CD1c-positive myeloid dendritic cell (primary cell): ENCODE measurements at regions not wholly inside any gene's neighbourhood (a gene's known extent, or its start where the extent isn't known, plus 50 kb on each side); places are given as distances from the start of the nearest gene placed in this dataset.
"Not testable (repeated sequence)": the region's sequence is repeated elsewhere in the genome, so short reads cannot be mapped to it uniquely, and the experiment has no call there.

Experiments used
- DNase-seq: peaks from one replicate; pipeline ENCODE4 v3.0.0-alpha.2; 2016; ENCODE audit errors: extremely low spot score

- DNase-seq, result no peak
These were observed 125.1 kb upstream of the CLINT1 start for GRCh38 chr5:157983906-157984551.

GRCh38 chr5:157978061-157978460 lies 119.1 kb upstream of the CLINT1 start:
- DNase-seq, result no peak

- no peak for DNase-seq
These were observed 117.5 kb upstream of the CLINT1 start for GRCh38 chr5:157976429-157976828.

- DNase-seq, result no peak
These were observed 113.6 kb upstream of the CLINT1 start for GRCh38 chr5:157972579-157972978.

- no peak for DNase-seq
These were observed 112.7 kb upstream of the CLINT1 start for GRCh38 chr5:157971571-157972216.

GRCh38 chr5:157968570-157968969 lies 109.6 kb upstream of the CLINT1 start:
- DNase-seq, result not testable (repeated sequence)

- DNase-seq, result no peak
These were observed 107.0 kb upstream of the CLINT1 start for GRCh38 chr5:157965989-157966388.

GRCh38 chr5:157965040-157965678 lies 106.2 kb upstream of the CLINT1 start:
- DNase-seq, result no peak

GRCh38 chr5:157963761-157964160 lies 104.8 kb upstream of the CLINT1 start:
- no peak for DNase-seq

- no peak for DNase-seq
These were observed 104.3 kb upstream of the CLINT1 start for GRCh38 chr5:157963244-157963643.

GRCh38 chr5:157962686-157963085 lies 103.7 kb upstream of the CLINT1 start:
- not testable (repeated sequence) for DNase-seq

- no peak for DNase-seq
These were observed 103.1 kb upstream of the CLINT1 start for GRCh38 chr5:157961896-157962590.

GRCh38 chr5:157961176-157961575 lies 102.2 kb upstream of the CLINT1 start:
- DNase-seq, result no peak

- DNase-seq, result no peak
These were observed 100.4 kb upstream of the CLINT1 start for GRCh38 chr5:157959370-157959769.

GRCh38 chr5:157956271-157956885 lies 97.4 kb upstream of the CLINT1 start:
- no peak for DNase-seq

GRCh38 chr5:157955541-157956172 lies 96.7 kb upstream of the CLINT1 start:
- DNase-seq, result no peak

- DNase-seq, result no peak
These were observed 93.4 kb upstream of the CLINT1 start for GRCh38 chr5:157952374-157952685.

GRCh38 chr5:157951673-157952373 lies 92.9 kb upstream of the CLINT1 start:
- DNase-seq, result no peak

GRCh38 chr5:157949520-157949919 lies 90.6 kb upstream of the CLINT1 start:
- no peak for DNase-seq

- DNase-seq, result peak; percentile 89
These were observed 89.9 kb upstream of the CLINT1 start for GRCh38 chr5:157948738-157949410.

GRCh38 chr5:157947156-157947555 lies 88.2 kb upstream of the CLINT1 start:
- DNase-seq, result no peak
